NCI-H146 treated with DMSO at 0.1 percent for 48 hours (cell line): ENCODE measurements at regions not wholly inside any gene's neighbourhood (a gene's known extent, or its start where the extent isn't known, plus 50 kb on each side); places are given as distances from the start of the nearest gene placed in this dataset.

Source experiments
- DNase-seq: peaks from one replicate; lab custom pipeline; 2025; ENCODE audit not compliant: unreplicated experiment; lab: John Stamatoyannopoulos, UW

- no peak for DNase-seq
Observed at GRCh38 chr2:81213598-81213997, 909.0 kb upstream of the LRRTM1 start.

GRCh38 chr2:81206216-81206615, 901.7 kb upstream of the LRRTM1 start:
- no peak for DNase-seq

GRCh38 chr2:81196933-81197628, 892.5 kb upstream of the LRRTM1 start:
- DNase-seq: no peak

GRCh38 chr2:81196383-81196851, 891.9 kb upstream of the LRRTM1 start:
- no peak for DNase-seq

- no peak for DNase-seq
Observed at GRCh38 chr2:81195774-81196382, 891.3 kb upstream of the LRRTM1 start.

- no peak for DNase-seq
Observed at GRCh38 chr2:81195017-81195773, 890.6 kb upstream of the LRRTM1 start.

GRCh38 chr2:81194581-81194980, 890.0 kb upstream of the LRRTM1 start:
- no peak for DNase-seq

GRCh38 chr2:81194176-81194575, 889.6 kb upstream of the LRRTM1 start:
- no peak for DNase-seq

GRCh38 chr2:81181845-81182244, 877.3 kb upstream of the LRRTM1 start:
- no peak for DNase-seq

- no peak for DNase-seq
Observed at GRCh38 chr2:81171447-81171846, 866.9 kb upstream of the LRRTM1 start.

GRCh38 chr2:81163583-81163982, 859.0 kb upstream of the LRRTM1 start:
- DNase-seq: no peak

- DNase-seq: no peak
Observed at GRCh38 chr2:81158505-81158904, 854.0 kb upstream of the LRRTM1 start.

GRCh38 chr2:81148323-81148722, 843.8 kb upstream of the LRRTM1 start:
- DNase-seq: no peak

GRCh38 chr2:81136296-81136695, 831.7 kb upstream of the LRRTM1 start:
- no peak for DNase-seq

- DNase-seq: no peak
Observed at GRCh38 chr2:81097361-81097760, 792.8 kb upstream of the LRRTM1 start.

- DNase-seq: no peak
Observed at GRCh38 chr2:81093031-81093430, 788.5 kb upstream of the LRRTM1 start.

- no peak for DNase-seq
Observed at GRCh38 chr2:81087646-81088045, 783.1 kb upstream of the LRRTM1 start.

- no peak for DNase-seq
Observed at GRCh38 chr2:81084101-81084500, 779.5 kb upstream of the LRRTM1 start.

GRCh38 chr2:81078631-81079030, 774.1 kb upstream of the LRRTM1 start:
- DNase-seq: no peak

- DNase-seq: no peak
Observed at GRCh38 chr2:81078102-81078501, 773.5 kb upstream of the LRRTM1 start.

- no peak for DNase-seq
Observed at GRCh38 chr2:81077396-81077795, 772.8 kb upstream of the LRRTM1 start.

- no peak for DNase-seq
Observed at GRCh38 chr2:81073412-81073811, 768.9 kb upstream of the LRRTM1 start.
